ENCODE measurements at regions not wholly inside any gene's neighbourhood (a gene's known extent, or its start where the extent isn't known, plus 50 kb on each side); places are given as distances from the start of the nearest gene placed in this dataset.
"Not testable (repeated sequence)": the region's sequence is repeated elsewhere in the genome, so short reads cannot be mapped to it uniquely, and the experiment has no call there.

DNA sequence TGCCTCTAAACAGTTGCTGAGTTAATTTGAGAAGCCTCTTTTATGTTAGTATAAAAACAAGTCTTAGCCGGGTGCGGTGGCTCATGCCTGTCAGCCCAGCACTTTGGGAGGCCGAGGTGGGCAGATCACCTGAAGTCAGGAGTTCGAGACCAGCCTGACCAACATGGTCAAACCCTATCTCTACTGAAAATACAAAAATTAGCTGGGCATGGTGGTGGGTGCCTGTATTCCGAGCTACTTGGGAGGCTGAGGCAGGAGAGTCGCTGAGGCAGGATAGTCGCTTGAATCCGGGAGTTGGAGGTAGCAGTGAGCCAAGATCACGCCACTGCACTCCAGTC lies 317.5 kb downstream of the QKI start:
- not testable (repeated sequence) for TF ChIP-seq POLR2A (IDR thresholded peaks at IDR 0.05)
- TF ChIP-seq, protein P1, sequence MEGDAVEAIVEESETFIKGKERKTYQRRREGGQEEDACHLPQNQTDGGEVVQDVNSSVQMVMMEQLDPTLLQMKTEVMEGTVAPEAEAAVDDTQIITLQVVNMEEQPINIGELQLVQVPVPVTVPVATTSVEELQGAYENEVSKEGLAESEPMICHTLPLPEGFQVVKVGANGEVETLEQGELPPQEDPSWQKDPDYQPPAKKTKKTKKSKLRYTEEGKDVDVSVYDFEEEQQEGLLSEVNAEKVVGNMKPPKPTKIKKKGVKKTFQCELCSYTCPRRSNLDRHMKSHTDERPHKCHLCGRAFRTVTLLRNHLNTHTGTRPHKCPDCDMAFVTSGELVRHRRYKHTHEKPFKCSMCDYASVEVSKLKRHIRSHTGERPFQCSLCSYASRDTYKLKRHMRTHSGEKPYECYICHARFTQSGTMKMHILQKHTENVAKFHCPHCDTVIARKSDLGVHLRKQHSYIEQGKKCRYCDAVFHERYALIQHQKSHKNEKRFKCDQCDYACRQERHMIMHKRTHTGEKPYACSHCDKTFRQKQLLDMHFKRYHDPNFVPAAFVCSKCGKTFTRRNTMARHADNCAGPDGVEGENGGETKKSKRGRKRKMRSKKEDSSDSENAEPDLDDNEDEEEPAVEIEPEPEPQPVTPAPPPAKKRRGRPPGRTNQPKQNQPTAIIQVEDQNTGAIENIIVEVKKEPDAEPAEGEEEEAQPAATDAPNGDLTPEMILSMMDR (IDR thresholded peaks at IDR 0.05) = not testable (repeated sequence)
